Left lung (tissue), 4 donors: ENCODE measurements at regions not wholly inside any gene's neighbourhood (a gene's known extent, or its start where the extent isn't known, plus 50 kb on each side); places are given as distances from the start of the nearest gene placed in this dataset.
"Not testable (repeated sequence)": the region's sequence is repeated elsewhere in the genome, so short reads cannot be mapped to it uniquely, and the experiment has no call there.

ENCODE experiments used
- ATAC-seq: fragments of 200-7000 bp; cut with Tn5 transposase; one replicate; pipeline ENCODE4 v1.9.1; 2020; ENCODE audit warnings: moderate library complexity
- DNase-seq, 4 donors: peaks; one replicate each; pipeline ENCODE4 v3.0.0-alpha.2; 2013 to 2020
- H3K27ac ChIP-seq, 2 donors: fragments of 200-600 bp; sonication (generic) in 1 of 2; one replicate each; pipeline versions ENCODE4 v1.5.0 to v1.8.0; 2020 to 2021
- H3K27me3 ChIP-seq, 2 donors: fragments of 200-600 bp; sonication (generic) in 1 of 2; one replicate each; pipeline versions ENCODE4 v1.5.0 to v1.8.0; 2020 to 2021
- H3K36me3 ChIP-seq, 2 donors: fragments of 200-600 bp; sonication (generic) in 1 of 2; one replicate each; pipeline versions ENCODE4 v1.5.0 to v1.8.0; 2020 to 2021
- H3K4me1 ChIP-seq, 2 donors: fragments of 200-600 bp; one replicate each; pipeline ENCODE4 v1.8.0; 2021
- H3K4me3 ChIP-seq, 2 donors: fragments of 200-600 bp; sonication (generic) in 1 of 2; one replicate each; pipeline versions ENCODE4 v1.5.0 to v1.8.0; 2020 to 2021; ENCODE audit warnings: mild to moderate bottlenecking in 1 of 2
- H3K9me3 ChIP-seq, 2 donors: fragments of 200-600 bp; sonication (generic) in 1 of 2; one replicate each; pipeline versions ENCODE4 v1.5.0 to v1.8.0; 2020 to 2021
- CTCF ChIP-seq, 2 donors: fragments of 200-600 bp; sonication (generic) in 1 of 2; IDR thresholded peaks; one replicate each; pipeline versions ENCODE4 v1.5.0 to v1.8.0; 2021; ENCODE audit warnings: antibody characterized with exemption in 2 of 2
- intact Hi-C, 2 donors: fragments of 100-400 bp; cut with DNase I; formaldehyde crosslinking; loops; one replicate each; pipeline versions ENCODE4 v1.11.2 to v1.14.2; 2022
- donor health status: DM: no; HTN: yes; CAD: no.
- donor health status: DM: no; HTN: no; CAD: no.

DNA sequence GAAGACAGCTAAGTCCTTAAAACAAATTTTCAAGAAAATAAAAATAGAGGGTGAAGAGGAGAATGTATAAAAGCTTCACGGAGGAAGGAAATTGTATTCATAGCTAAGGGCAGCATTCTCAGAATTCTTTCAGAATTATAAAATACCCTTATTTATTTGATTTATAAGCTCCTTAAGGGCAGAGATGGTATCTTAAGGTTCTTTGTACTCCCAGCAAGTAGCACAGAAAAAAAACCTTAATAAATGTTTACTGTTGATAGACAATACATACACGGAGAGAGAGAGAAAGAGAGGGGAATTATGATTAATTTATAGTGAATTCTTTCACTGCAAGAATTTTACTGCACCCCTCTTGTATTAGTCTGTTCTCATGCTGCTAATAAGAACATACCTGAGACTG, 375.6 kb upstream of the CCDC54 start:
- H3K4me1 ChIP-seq: no peaks in the 10 kb centered on the region
- DNase-seq (no peak), ATAC-seq (no peak)
- no peak overlapping the region for H3K27ac ChIP-seq
- intact Hi-C loops: no loop called here
- no peak for TF ChIP-seq CTCF (IDR thresholded peaks at IDR 0.05)
- no peak overlapping the region for H3K4me3 ChIP-seq
- no peaks in the 10 kb centered on the region for H3K36me3 ChIP-seq
- no peaks in the 10 kb centered on the region for H3K27me3 ChIP-seq
- H3K9me3 ChIP-seq: no peaks in the 10 kb centered on the region

DNA sequence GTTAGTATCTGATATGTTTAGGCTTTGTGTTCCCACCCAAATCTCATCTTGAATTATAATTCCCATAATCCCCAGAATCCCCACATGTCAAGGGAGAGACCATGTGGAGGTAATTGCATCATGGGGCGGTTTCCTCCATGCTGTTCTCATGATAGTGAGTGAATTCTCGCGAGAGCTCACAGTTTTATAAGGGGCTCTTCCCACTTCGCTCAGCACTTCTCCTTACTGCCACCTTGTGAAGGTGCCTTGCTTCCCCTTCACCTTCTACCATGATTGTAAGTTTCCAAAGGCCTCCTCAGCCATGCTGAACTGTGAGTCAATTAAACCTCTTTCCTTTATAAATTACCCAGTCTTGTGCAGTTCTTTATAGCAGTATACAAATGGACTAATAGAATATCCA, 371.9 kb upstream of the CCDC54 start:
- H3K4me3 ChIP-seq, H3K4me1 ChIP-seq, H3K27me3 ChIP-seq, DNase-seq, ATAC-seq, H3K9me3 ChIP-seq, H3K27ac ChIP-seq, H3K36me3 ChIP-seq, intact Hi-C loops: not testable (repeated sequence)

DNA sequence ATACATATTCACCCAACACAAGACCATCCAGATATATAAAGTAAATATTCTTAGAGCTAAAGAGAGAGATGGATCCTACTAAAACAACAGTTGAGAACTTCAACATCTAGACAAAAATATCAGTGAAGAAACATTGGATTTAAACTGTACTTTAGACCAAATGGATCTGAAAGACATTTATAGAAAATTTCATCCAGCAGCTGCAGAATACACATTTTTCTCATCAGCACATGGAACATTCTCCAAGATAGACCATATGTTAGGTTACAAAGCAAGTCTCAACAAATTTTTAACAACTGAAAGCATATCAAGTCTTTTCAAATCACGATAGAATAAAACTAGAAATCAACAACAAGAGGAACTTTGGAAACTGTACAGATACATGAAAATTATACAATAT, 369.0 kb upstream of the CCDC54 start:
- TF ChIP-seq CTCF (IDR thresholded peaks at IDR 0.05): no peak
- DNase-seq: no peak
- no peaks in the 10 kb centered on the region for H3K4me1 ChIP-seq
- no peaks in the 10 kb centered on the region for H3K9me3 ChIP-seq
- intact Hi-C loops: no loop called here
- ATAC-seq: no peak
- no peaks in the 10 kb centered on the region for H3K27me3 ChIP-seq
- H3K36me3 ChIP-seq: no peaks in the 10 kb centered on the region
- no peak overlapping the region for H3K4me3 ChIP-seq
- H3K27ac ChIP-seq: no peak overlapping the region

- no peak for TF ChIP-seq CTCF (IDR thresholded peaks at IDR 0.05)
Observed at GRCh38 chr3:107013641-107014040, 363.6 kb upstream of the CCDC54 start.

GRCh38 chr3:107024551-107025026, 352.6 kb upstream of the CCDC54 start:
- DNase-seq (no peak), ATAC-seq (no peak)
- TF ChIP-seq CTCF (IDR thresholded peaks at IDR 0.05): no peak
- Histone ChIP-seq H3K4me1 (no peaks in the 10 kb centered on the region), H3K9me3 (no peaks in the 10 kb centered on the region), H3K36me3 (no peaks in the 10 kb centered on the region), H3K27me3 (no peaks in the 10 kb centered on the region), H3K27ac (no peak overlapping the region), H3K4me3 (no peak overlapping the region)
- intact Hi-C loops: no loop called here

More at GRCh38 chr3:107013641-107014040, 363.6 kb upstream of the CCDC54 start:
- Histone ChIP-seq H3K36me3 (no peaks in the 10 kb centered on the region), H3K27me3 (no peaks in the 10 kb centered on the region), H3K4me1 (no peaks in the 10 kb centered on the region), H3K4me3 (no peak overlapping the region), H3K9me3 (peaks cover 0 to 5% of the 10 kb centered on the region in 2 donors), H3K27ac (no peak overlapping the region)
- intact Hi-C loops: no loop called here
- DNase-seq (no peak), ATAC-seq (no peak)

GRCh38 chr3:107025961-107026360, 351.3 kb upstream of the CCDC54 start:
- Histone ChIP-seq H3K36me3 (no peaks in the 10 kb centered on the region), H3K27me3 (no peaks in the 10 kb centered on the region), H3K4me1 (no peaks in the 10 kb centered on the region), H3K27ac (no peak overlapping the region), H3K9me3 (no peaks in the 10 kb centered on the region), H3K4me3 (no peak overlapping the region)
- intact Hi-C loops: no loop called here
- TF ChIP-seq CTCF (IDR thresholded peaks at IDR 0.05): no peak
- ATAC-seq (no peak), DNase-seq (no peak)
